ENCODE measurements at regions not wholly inside any gene's neighbourhood (a gene's known extent, or its start where the extent isn't known, plus 50 kb on each side); places are given as distances from the start of the nearest gene placed in this dataset.

GRCh38 chr6:137573739-137574138 is 79.5 kb upstream of the OLIG3 start:
- TF ChIP-seq CTCF (IDR thresholded peaks at IDR 0.05; ENCODE audit: control extremely low read depth in 1 of 3, insufficient read depth in 1 of 3, low read depth in 1 of 3, low read length in 3 of 3) = no peak
- TF ChIP-seq YY1 (IDR thresholded peaks at IDR 0.05; ENCODE audit: low read depth, low read length) = no peak
- no peak for TF ChIP-seq EP300 (IDR thresholded peaks at IDR 0.05; ENCODE audit: borderline replicate concordance in 1 of 2, low read depth in 2 of 2, low read length in 2 of 2)
- TF ChIP-seq CEBPB (IDR thresholded peaks at IDR 0.05; ENCODE audit: low read depth, low read length) = no peak
- TF ChIP-seq EZH2 (IDR thresholded peaks at IDR 0.05; ENCODE audit: low read depth, low read length, severe bottlenecking) = no peak
- no peak for TF ChIP-seq GABPA (IDR thresholded peaks at IDR 0.05; ENCODE audit: borderline replicate concordance, insufficient read depth, low read length)

Data from H1 (cell line).